Muscle layer of duodenum (tissue), 2 donors: ENCODE measurements at regions not wholly inside any gene's neighbourhood (a gene's known extent, or its start where the extent isn't known, plus 50 kb on each side); places are given as distances from the start of the nearest gene placed in this dataset.

Source experiments
- H3K27ac ChIP-seq: one replicate; pipeline ENCODE4 v1.7.0; 2013; ENCODE audit warnings: mild to moderate bottlenecking, low read length
- H3K27me3 ChIP-seq: one replicate; pipeline ENCODE4 v1.7.0; 2013; ENCODE audit warnings: low read depth, mild to moderate bottlenecking, control low read depth, low read length
- H3K36me3 ChIP-seq, 2 donors: one replicate each; pipeline ENCODE4 v1.7.0; 2013; ENCODE audit warnings: low read length in 2 of 2, control low read depth in 1 of 2, mild to moderate bottlenecking in 1 of 2; ENCODE audit not compliant: insufficient read depth in 2 of 2, control insufficient read depth in 1 of 2
- H3K4me1 ChIP-seq, 2 donors: one replicate each; pipeline ENCODE4 v1.7.0; 2013; ENCODE audit warnings: low read length in 2 of 2, mild to moderate bottlenecking in 2 of 2, control low read depth in 1 of 2, moderate library complexity in 1 of 2; ENCODE audit not compliant: insufficient read depth in 2 of 2, control insufficient read depth in 1 of 2
- H3K4me3 ChIP-seq, 2 donors: one replicate each; pipeline ENCODE4 v1.7.0; 2013; ENCODE audit warnings: low read length in 2 of 2, low read depth in 1 of 2, mild to moderate bottlenecking in 1 of 2
- H3K9me3 ChIP-seq, 2 donors: one replicate each; pipeline ENCODE4 v1.7.0; 2013; ENCODE audit warnings: low read length in 2 of 2, control low read depth in 1 of 2, mild to moderate bottlenecking in 1 of 2; ENCODE audit not compliant: control insufficient read depth in 1 of 2
- donor health status: healthy.

GRCh38 chr10:8768852-8769251, 714.4 kb downstream of the GATA3 start:
- no peaks in the 10 kb centered on the region for H3K27me3 ChIP-seq
- no peaks in the 10 kb centered on the region for H3K36me3 ChIP-seq
- no peaks in the 10 kb centered on the region for H3K4me1 ChIP-seq
- H3K4me3 ChIP-seq = no peak overlapping the region
- no peak overlapping the region for H3K27ac ChIP-seq
- H3K9me3 ChIP-seq = no peaks in the 10 kb centered on the region

DNA sequence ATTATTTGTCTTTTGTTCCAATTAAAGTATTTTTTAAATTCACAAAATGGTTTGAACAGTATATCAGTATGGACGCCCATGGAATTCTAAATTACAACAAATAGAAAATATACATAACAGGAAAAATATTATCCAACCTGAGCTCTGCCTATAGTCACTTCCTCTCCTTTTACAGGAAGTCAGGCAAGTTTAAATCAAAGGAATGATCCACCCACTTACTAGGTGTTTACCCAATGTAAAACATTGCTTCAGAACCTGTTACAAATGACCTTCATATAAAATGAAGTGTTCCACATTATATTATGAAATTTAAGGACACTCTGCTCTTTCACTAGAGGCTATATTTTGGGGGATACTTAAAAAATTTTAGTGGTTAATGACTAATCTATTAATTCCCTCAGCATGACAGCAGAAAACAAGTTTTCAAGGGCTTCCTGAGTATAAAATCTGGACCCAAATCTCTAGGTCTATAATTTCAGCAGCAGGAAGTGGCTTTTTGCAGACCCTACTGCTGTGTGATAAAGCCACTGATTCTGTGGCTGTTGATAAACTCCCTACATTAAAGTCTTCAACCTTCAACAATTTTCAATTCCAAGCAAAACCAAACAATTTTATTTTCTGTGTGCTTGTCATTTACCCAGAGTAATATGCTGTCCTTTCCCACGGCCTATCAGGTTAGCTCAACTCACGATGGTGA, 722.6 kb downstream of the GATA3 start:
- H3K4me3 ChIP-seq = no peak overlapping the region
- H3K36me3 ChIP-seq = no peaks in the 10 kb centered on the region
- no peak overlapping the region for H3K27ac ChIP-seq
- no peaks in the 10 kb centered on the region for H3K4me1 ChIP-seq
- no peaks in the 10 kb centered on the region for H3K27me3 ChIP-seq
- H3K9me3 ChIP-seq = no peaks in the 10 kb centered on the region

GRCh38 chr10:8778713-8779112, 724.2 kb downstream of the GATA3 start:
- Histone ChIP-seq H3K36me3 (no peaks in the 10 kb centered on the region), H3K4me1 (no peaks in the 10 kb centered on the region), H3K27me3 (no peaks in the 10 kb centered on the region), H3K9me3 (no peaks in the 10 kb centered on the region), H3K4me3 (no peak overlapping the region), H3K27ac (no peak overlapping the region)

DNA sequence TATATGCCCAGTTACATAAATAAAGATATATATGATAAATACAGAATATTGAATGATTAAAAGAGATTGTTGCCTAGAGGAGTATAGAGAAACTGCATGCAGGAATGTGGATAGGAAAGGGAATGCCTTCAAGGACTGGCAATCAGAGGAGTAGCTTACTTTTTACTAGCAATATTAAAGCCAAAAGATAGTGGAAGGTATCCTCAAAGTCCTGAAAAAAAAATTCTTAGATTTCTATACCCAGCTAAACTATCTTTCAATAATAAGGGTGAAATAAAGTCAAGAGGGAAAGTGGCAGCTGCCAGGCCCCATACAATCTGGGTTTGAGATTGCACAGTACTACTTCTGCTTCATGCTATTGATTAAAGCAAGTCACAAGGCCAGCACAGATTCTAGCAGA, 733.2 kb downstream of the GATA3 start:
- Histone ChIP-seq H3K4me1 (no peaks in the 10 kb centered on the region), H3K27ac (no peak overlapping the region), H3K27me3 (no peaks in the 10 kb centered on the region), H3K4me3 (no peak overlapping the region), H3K9me3 (peaks cover 7 to 13% of the 10 kb centered on the region in 2 donors), H3K36me3 (no peaks in the 10 kb centered on the region)

DNA sequence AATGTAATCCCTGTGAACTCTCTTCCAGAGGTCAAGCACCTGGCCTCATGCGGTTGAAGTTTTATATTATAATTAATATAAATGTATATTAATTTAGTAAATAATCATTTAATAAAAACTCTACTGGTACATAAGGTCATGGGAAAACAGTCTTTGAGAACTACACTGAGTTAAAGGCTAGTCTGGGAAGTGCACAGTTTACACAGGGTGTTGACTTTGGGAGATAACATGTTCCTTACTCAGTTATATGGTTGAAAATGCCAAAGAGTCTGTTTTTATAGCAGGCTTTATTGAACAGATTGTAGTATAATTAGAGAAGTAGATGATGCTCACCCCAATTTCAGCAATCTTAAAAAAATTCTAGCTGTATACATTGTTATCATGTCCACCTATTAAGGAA, 735.9 kb downstream of the GATA3 start:
- H3K27ac ChIP-seq = no peak overlapping the region
- H3K36me3 ChIP-seq = no peaks in the 10 kb centered on the region
- no peaks in the 10 kb centered on the region for H3K27me3 ChIP-seq
- peaks cover 7 to 13% of the 10 kb centered on the region in 2 donors for H3K9me3 ChIP-seq
- no peak overlapping the region for H3K4me3 ChIP-seq
- H3K4me1 ChIP-seq = no peaks in the 10 kb centered on the region

GRCh38 chr10:8794860-8795259, 740.4 kb downstream of the GATA3 start:
- Histone ChIP-seq H3K27ac (no peak overlapping the region), H3K4me3 (no peak overlapping the region), H3K27me3 (no peaks in the 10 kb centered on the region), H3K9me3 (no peaks in the 10 kb centered on the region), H3K36me3 (no peaks in the 10 kb centered on the region), H3K4me1 (no peaks in the 10 kb centered on the region)

DNA sequence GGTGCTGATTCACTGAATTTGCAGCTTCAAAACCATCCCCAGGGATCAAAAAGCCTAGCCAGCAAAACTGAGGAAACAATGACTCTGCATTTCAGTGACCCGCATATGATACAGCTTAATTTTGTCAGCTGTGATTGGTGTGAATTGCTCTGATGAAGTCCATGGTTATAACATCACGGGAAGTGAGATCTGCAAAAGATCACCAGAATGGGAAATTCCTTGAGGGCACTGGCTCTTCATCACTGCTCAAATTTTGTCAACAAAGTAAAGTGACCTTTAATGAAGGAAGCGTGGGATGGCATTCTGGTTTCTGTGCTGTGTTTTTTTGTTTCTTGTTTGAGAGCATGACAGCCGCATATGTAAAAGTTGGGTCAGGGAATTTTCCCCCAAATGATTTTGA, 745.9 kb downstream of the GATA3 start:
- Histone ChIP-seq H3K9me3 (no peaks in the 10 kb centered on the region), H3K4me1 (no peaks in the 10 kb centered on the region), H3K36me3 (no peaks in the 10 kb centered on the region), H3K27ac (no peak overlapping the region), H3K4me3 (no peak overlapping the region), H3K27me3 (no peaks in the 10 kb centered on the region)

DNA sequence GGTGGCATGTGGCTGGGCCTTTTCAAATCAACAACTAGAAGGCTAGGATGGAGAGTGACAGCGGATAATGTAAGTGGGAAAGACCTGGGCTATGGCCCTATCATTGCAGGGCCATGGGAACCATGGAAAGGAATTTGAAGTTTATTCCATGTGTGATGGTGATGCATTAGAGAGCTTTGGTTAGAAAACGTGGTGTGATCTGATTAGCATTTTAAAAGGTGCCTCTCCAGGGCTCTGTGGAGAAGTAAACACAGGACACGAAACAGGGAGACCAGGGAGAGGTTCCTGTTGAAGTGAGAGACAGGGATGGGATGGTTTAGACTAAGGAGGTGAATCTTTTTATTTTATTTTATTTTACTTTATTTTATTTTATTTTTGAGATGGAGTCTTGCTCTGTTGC, 749.5 kb downstream of the GATA3 start:
- no peaks in the 10 kb centered on the region for H3K4me1 ChIP-seq
- no peaks in the 10 kb centered on the region for H3K27me3 ChIP-seq
- no peak overlapping the region for H3K4me3 ChIP-seq
- no peaks in the 10 kb centered on the region for H3K36me3 ChIP-seq
- no peaks in the 10 kb centered on the region for H3K9me3 ChIP-seq
- H3K27ac ChIP-seq = no peak overlapping the region

- H3K9me3 ChIP-seq = no peaks in the 10 kb centered on the region
- no peaks in the 10 kb centered on the region for H3K36me3 ChIP-seq
- no peaks in the 10 kb centered on the region for H3K27me3 ChIP-seq
- no peak overlapping the region for H3K27ac ChIP-seq
- H3K4me1 ChIP-seq = no peaks in the 10 kb centered on the region
- no peak overlapping the region for H3K4me3 ChIP-seq
Observed at GRCh38 chr10:8810677-8811076, 756.2 kb downstream of the GATA3 start.

- Histone ChIP-seq H3K9me3 (no peaks in the 10 kb centered on the region), H3K4me1 (no peaks in the 10 kb centered on the region), H3K4me3 (no peak overlapping the region), H3K27me3 (no peaks in the 10 kb centered on the region), H3K36me3 (no peaks in the 10 kb centered on the region), H3K27ac (no peak overlapping the region)
Observed at GRCh38 chr10:8811201-8811600, 756.7 kb downstream of the GATA3 start.

GRCh38 chr10:8815969-8816368, 761.5 kb downstream of the GATA3 start:
- no peaks in the 10 kb centered on the region for H3K27me3 ChIP-seq
- no peak overlapping the region for H3K4me3 ChIP-seq
- no peaks in the 10 kb centered on the region for H3K9me3 ChIP-seq
- H3K4me1 ChIP-seq = no peaks in the 10 kb centered on the region
- no peaks in the 10 kb centered on the region for H3K36me3 ChIP-seq
- no peak overlapping the region for H3K27ac ChIP-seq

- H3K4me3 ChIP-seq = no peak overlapping the region
- no peaks in the 10 kb centered on the region for H3K4me1 ChIP-seq
- no peaks in the 10 kb centered on the region for H3K27me3 ChIP-seq
- no peak overlapping the region for H3K27ac ChIP-seq
- no peaks in the 10 kb centered on the region for H3K9me3 ChIP-seq
- no peaks in the 10 kb centered on the region for H3K36me3 ChIP-seq
Observed at GRCh38 chr10:8817299-8817698, 762.8 kb downstream of the GATA3 start.
